WTC11 (cell line): ENCODE measurements at regions not wholly inside any gene's neighbourhood (a gene's known extent, or its start where the extent isn't known, plus 50 kb on each side); places are given as distances from the start of the nearest gene placed in this dataset.

ENCODE experiments used
- ATAC-seq: fragments of 200-7000 bp; cut with Tn5 transposase; 2 replicates; pipeline ENCODE4 v1.10.0; 2021; ENCODE audit warnings: mild to moderate bottlenecking, moderate library complexity
- CTCF ChIA-PET: fragments of 300-600 bp; sonication (Branson Sonifier 250); formaldehyde crosslinking; loops from one replicate; lab custom pipeline; 2021; ENCODE audit warnings: antibody characterized with exemption; lab: Charles Lee
- POLR2A ChIA-PET: fragments of 350-600 bp; sonication (Branson Sonifier 250); formaldehyde crosslinking; loops from one replicate; lab custom pipeline; 2021; ENCODE audit warnings: antibody characterized with exemption; lab: Charles Lee
- DNase-seq: peaks from one replicate; pipeline ENCODE4 v3.0.0; 2021; ENCODE audit warnings: low spot score
- H3K27ac Mint-ChIP-seq: 2 replicates; pipeline ENCODE4 v1.8.0; 2021; ENCODE audit warnings: mixed read lengths
- H3K27me3 Mint-ChIP-seq: 2 replicates; pipeline ENCODE4 v1.8.0; 2021; ENCODE audit warnings: low read depth, mild to moderate bottlenecking, moderate library complexity, mixed read lengths
- H3K36me3 Mint-ChIP-seq: 2 replicates; pipeline ENCODE4 v1.8.0; 2021; ENCODE audit warnings: mixed read lengths
- H3K4me1 Mint-ChIP-seq: 2 replicates; pipeline ENCODE4 v1.8.0; 2022; ENCODE audit warnings: mixed read lengths
- H3K4me3 Mint-ChIP-seq: 2 replicates; pipeline ENCODE4 v1.8.0; 2021; ENCODE audit warnings: mild to moderate bottlenecking, moderate library complexity, mixed read lengths
- H3K9me3 Mint-ChIP-seq: 2 replicates; pipeline ENCODE4 v1.8.0; 2021; ENCODE audit warnings: mixed read lengths
- ARID4B ChIP-seq: sonication (generic); formaldehyde crosslinking; IDR thresholded peaks from 2 replicates; pipeline ENCODE4 v1.8.0; 2023; ENCODE audit warnings: missing genetic modification reagents, mild to moderate bottlenecking, borderline replicate concordance
- ATF2 ChIP-seq: sonication (generic); formaldehyde crosslinking; IDR thresholded peaks from 2 replicates; pipeline ENCODE4 v1.8.1; 2022; ENCODE audit warnings: low read depth, missing genetic modification reagents, borderline replicate concordance
- CBFB ChIP-seq: sonication (generic); formaldehyde crosslinking; IDR thresholded peaks from 2 replicates; pipeline ENCODE4 v1.8.1; 2022; ENCODE audit warnings: mild to moderate bottlenecking, low read depth, missing genetic modification reagents
- CREM ChIP-seq: sonication (generic); formaldehyde crosslinking; IDR thresholded peaks from 2 replicates; pipeline ENCODE4 v1.8.1; 2022; ENCODE audit warnings: mild to moderate bottlenecking, missing genetic modification reagents, moderate library complexity
- GABPB1 ChIP-seq: sonication (generic); formaldehyde crosslinking; IDR thresholded peaks from 2 replicates; pipeline ENCODE4 v1.8.1; 2023; ENCODE audit warnings: mild to moderate bottlenecking, missing genetic modification reagents
- HMGA2 ChIP-seq: fragments of 250-450 bp; sonication (Bioruptor Pico); IDR thresholded peaks from 2 replicates; pipeline ENCODE4 v1.4.0; 2021; ENCODE audit warnings: mild to moderate bottlenecking, moderate library complexity
- HMGXB4 ChIP-seq: sonication (generic); formaldehyde crosslinking; IDR thresholded peaks from 2 replicates; pipeline ENCODE4 v1.8.1; 2023; ENCODE audit warnings: mild to moderate bottlenecking, moderate library complexity, missing genetic modification reagents
- KAT7 ChIP-seq: sonication (generic); formaldehyde crosslinking; IDR thresholded peaks from 2 replicates; pipeline ENCODE4 v1.8.1; 2023; ENCODE audit warnings: missing genetic modification reagents, mild to moderate bottlenecking, borderline replicate concordance
- MYBL2 ChIP-seq: sonication (generic); formaldehyde crosslinking; IDR thresholded peaks from 2 replicates; pipeline ENCODE4 v1.8.1; 2023; ENCODE audit warnings: mild to moderate bottlenecking, moderate library complexity, missing genetic modification reagents
- NFYB ChIP-seq: sonication (generic); formaldehyde crosslinking; conservative IDR thresholded peaks from 2 replicates; pipeline ENCODE4 v1.8.0; 2022; ENCODE audit warnings: low read depth, missing genetic modification reagents
- OVOL2 ChIP-seq: fragments of 250-450 bp; sonication (Bioruptor Pico); IDR thresholded peaks from 2 replicates; pipeline ENCODE4 v1.9.0; 2021; ENCODE audit warnings: mild to moderate bottlenecking, borderline replicate concordance
- PRDM15 ChIP-seq: sonication (generic); formaldehyde crosslinking; IDR thresholded peaks from 2 replicates; pipeline ENCODE4 v1.8.0; 2022; ENCODE audit warnings: missing genetic modification reagents
- SP1 ChIP-seq: sonication (generic); formaldehyde crosslinking; conservative IDR thresholded peaks from 2 replicates; pipeline ENCODE4 v1.8.1; 2022; ENCODE audit warnings: missing genetic modification reagents
- TEAD4 ChIP-seq: sonication (generic); formaldehyde crosslinking; IDR thresholded peaks from 2 replicates; pipeline ENCODE4 v1.8.0; 2022; ENCODE audit warnings: mild to moderate bottlenecking, missing genetic modification reagents
- ZNF263 ChIP-seq: sonication (generic); formaldehyde crosslinking; IDR thresholded peaks from 2 replicates; pipeline ENCODE4 v1.8.1; 2022; ENCODE audit warnings: low read depth, mild to moderate bottlenecking, moderate library complexity, missing genetic modification reagents
- TF ChIP-seq, protein P1 (sequence below): fragments of 250-450 bp; sonication (Bioruptor Pico); IDR thresholded peaks from 2 replicates; pipeline ENCODE4 v2.1.2; 2022; ENCODE audit warnings: mild to moderate bottlenecking, moderate library complexity
- TF ChIP-seq, protein P2 (sequence below): fragments of 250-450 bp; sonication (Bioruptor Pico); IDR thresholded peaks from 2 replicates; pipeline ENCODE4 v1.9.0; 2021; ENCODE audit warnings: moderate library complexity, mild to moderate bottlenecking, inconsistent platforms, borderline replicate concordance
- TF ChIP-seq, protein P3 (sequence below): sonication (generic); formaldehyde crosslinking; IDR thresholded peaks from 2 replicates; pipeline ENCODE4 v1.8.1; 2023; ENCODE audit warnings: mild to moderate bottlenecking, missing genetic modification reagents, moderate library complexity

- H3K27ac Mint-ChIP-seq, result no peak overlapping the region
- ChIA-PET POLR2A (no interaction called here), CTCF (no interaction called here)
- ATAC-seq, result no peak
- no peaks in the 10 kb centered on the region for H3K4me1 Mint-ChIP-seq
- H3K9me3 Mint-ChIP-seq, result peaks cover 19% of the 10 kb centered on the region
- no peak overlapping the region for H3K4me3 Mint-ChIP-seq
- H3K36me3 Mint-ChIP-seq, result peaks cover 6% of the 10 kb centered on the region
- TF ChIP-seq PRDM15 (CRISPR knock-in tag), result no peak
- no peak for TF ChIP-seq GABPB1
- TF ChIP-seq, protein P1, sequence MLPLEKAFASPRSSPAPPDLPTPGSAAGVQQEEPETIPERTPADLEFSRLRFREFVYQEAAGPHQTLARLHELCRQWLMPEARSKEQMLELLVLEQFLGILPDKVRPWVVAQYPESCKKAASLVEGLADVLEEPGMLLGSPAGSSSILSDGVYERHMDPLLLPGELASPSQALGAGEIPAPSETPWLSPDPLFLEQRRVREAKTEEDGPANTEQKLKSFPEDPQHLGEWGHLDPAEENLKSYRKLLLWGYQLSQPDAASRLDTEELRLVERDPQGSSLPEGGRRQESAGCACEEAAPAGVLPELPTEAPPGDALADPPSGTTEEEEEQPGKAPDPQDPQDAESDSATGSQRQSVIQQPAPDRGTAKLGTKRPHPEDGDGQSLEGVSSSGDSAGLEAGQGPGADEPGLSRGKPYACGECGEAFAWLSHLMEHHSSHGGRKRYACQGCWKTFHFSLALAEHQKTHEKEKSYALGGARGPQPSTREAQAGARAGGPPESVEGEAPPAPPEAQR, result no peak
- TF ChIP-seq, protein P2, sequence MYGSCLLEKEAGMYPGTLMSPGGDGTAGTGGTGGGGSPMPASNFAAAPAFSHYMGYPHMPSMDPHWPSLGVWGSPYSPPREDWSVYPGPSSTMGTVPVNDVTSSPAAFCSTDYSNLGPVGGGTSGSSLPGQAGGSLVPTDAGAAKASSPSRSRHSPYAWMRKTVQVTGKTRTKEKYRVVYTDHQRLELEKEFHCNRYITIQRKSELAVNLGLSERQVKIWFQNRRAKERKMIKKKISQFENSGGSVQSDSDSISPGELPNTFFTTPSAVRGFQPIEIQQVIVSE (CRISPR knock-in tag), result no peak
- TF ChIP-seq KAT7 (CRISPR knock-in tag), result no peak
- no peak for TF ChIP-seq HMGA2 (CRISPR knock-in tag)
- TF ChIP-seq MYBL2 (CRISPR knock-in tag), result no peak
- TF ChIP-seq CREM (CRISPR knock-in tag), result no peak
- TF ChIP-seq CBFB (CRISPR knock-in tag), result no peak
- TF ChIP-seq, all 79 proteins: peak for 0
- no peak for DNase-seq
- H3K27me3 Mint-ChIP-seq, result no peaks in the 10 kb centered on the region
Observed at GRCh38 chr13:83536941-83537340, 345.3 kb downstream of the SLITRK1 start.

DNA sequence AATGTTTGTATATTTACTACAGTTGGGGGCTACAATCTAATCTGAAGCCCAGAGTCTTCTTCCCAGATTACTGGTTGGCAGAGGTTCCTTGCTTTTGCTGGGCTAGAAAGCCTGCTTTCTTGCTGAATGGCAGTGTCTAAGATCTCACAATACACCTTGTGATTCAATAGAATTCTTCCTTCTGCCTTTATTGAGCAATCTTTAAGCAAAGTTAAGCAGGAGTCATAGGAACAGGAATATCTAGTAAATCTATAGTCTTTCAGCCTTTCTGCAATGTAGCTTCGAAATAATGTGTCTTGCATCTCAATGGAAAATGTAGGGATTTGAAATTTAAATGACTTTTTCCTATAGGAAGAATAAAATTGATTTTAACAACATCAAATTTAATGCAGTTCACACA is 346.1 kb downstream of the SLITRK1 start:
- Mint-ChIP-seq H3K9me3 (peaks cover 19% of the 10 kb centered on the region), H3K4me1 (no peaks in the 10 kb centered on the region), H3K27me3 (no peaks in the 10 kb centered on the region), H3K4me3 (no peak overlapping the region), H3K36me3 (peaks cover 6% of the 10 kb centered on the region), H3K27ac (no peak overlapping the region)
- no peak for ATAC-seq
- ChIA-PET CTCF (no interaction called here), POLR2A (no interaction called here)
- DNase-seq, result no peak
- TF ChIP-seq NFYB (CRISPR knock-in tag) (no peak), CBFB (CRISPR knock-in tag) (no peak), ATF2 (CRISPR knock-in tag) (no peak), HMGXB4 (no peak), OVOL2 (no peak), ZNF263 (no peak), ARID4B (CRISPR knock-in tag) (no peak), SP1 (CRISPR knock-in tag) (no peak), TEAD4 (CRISPR knock-in tag) (no peak)
- TF ChIP-seq, protein P3, sequence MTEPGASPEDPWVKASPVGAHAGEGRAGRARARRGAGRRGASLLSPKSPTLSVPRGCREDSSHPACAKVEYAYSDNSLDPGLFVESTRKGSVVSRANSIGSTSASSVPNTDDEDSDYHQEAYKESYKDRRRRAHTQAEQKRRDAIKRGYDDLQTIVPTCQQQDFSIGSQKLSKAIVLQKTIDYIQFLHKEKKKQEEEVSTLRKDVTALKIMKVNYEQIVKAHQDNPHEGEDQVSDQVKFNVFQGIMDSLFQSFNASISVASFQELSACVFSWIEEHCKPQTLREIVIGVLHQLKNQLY (CRISPR knock-in tag), result no peak
- TF ChIP-seq, protein P1, result no peak
